HCEC 1CT (cell line): ENCODE measurements at regions not wholly inside any gene's neighbourhood (a gene's known extent, or its start where the extent isn't known, plus 50 kb on each side); places are given as distances from the start of the nearest gene placed in this dataset.
"Not testable (repeated sequence)": the region's sequence is repeated elsewhere in the genome, so short reads cannot be mapped to it uniquely, and the experiment has no call there.

ENCODE experiments used
- DNase-seq: peaks from one replicate; pipeline ENCODE4 v3.0.0-alpha.2; 2017

DNA sequence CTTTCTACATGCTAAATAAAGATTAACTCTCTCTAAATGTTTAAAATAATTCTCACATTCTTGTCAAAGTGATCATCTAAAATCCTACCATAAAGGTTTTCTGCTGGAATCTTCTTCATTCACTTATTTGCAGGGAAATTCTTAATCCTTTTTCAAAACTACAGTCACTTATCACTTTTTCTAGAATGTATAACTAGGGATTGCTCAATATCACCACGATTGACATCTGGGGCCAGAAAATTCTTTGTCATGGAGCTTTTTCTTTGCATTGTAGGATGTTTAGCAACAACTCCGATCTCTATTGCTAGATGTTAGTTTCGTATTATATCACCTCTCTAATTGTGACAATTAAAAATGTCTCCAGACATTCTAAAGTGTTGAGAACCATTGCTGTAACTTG lies 344.9 kb upstream of the PIK3R1 start:
- DNase-seq: no peak

DNA sequence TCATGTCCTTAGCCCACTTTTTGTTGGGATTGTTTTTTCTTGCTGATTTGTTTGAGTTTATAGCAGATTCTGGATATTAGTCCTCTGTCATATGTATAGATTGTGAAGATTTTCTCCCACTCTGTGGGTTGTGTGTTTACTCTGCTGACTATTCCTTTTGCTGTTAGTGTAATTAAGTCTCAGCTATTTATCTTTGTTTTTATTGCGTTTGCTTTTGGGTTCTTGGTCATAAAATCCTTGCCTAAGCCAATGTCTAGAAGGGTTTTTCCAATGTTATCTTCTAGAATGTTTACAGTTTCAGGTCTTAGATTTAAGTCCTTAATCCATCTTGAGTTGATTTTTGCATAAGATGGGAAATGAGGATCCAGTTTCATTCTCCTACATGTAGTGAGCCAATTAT lies 351.2 kb upstream of the PIK3R1 start:
- DNase-seq: not testable (repeated sequence)

DNA sequence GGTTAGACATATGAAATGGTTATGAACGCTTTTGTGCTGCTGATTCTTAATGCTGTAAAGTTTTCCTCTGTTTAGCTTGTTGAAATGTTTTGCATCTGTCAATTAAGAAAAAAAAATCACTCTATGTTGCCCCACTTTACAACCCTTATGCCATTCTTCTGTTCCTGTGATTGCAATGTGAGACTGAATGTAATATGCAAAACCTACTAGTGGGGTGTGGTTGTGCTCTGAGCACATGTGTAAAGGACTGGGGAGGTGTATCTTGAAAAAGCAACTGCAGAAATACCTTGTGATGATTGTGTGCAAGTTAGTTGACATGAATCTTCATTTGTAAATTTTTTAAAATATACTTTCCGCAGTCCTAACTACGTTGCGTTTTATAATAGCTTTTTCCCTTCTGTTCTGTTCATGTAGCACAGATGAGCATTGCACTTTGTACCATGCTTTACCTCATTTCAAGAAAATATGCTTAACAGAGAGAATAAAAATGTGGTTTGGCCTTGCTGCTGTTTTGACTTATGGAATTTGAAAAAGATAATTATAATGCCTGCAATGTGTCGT lies 357.0 kb upstream of the PIK3R1 start:
- no peak for DNase-seq

DNA sequence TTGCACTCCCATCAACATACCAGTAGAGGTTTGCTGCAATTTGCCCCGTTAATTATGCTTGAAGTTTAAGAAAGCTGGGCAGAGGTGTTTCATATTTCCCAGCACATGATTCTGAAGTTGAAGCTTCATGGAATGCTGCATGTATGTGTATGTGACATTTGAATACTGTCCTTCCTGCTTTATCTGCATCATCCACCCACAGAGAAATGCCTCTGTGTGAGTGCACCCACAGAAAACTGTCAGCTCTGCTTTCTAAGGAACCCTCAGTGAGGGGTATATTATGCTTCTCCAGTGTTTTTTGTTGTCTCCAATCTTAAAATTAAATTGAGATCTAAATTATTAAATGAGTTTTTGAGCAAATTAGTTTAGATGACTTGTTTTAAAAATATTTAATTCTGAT lies 358.1 kb upstream of the PIK3R1 start:
- no peak for DNase-seq

DNA sequence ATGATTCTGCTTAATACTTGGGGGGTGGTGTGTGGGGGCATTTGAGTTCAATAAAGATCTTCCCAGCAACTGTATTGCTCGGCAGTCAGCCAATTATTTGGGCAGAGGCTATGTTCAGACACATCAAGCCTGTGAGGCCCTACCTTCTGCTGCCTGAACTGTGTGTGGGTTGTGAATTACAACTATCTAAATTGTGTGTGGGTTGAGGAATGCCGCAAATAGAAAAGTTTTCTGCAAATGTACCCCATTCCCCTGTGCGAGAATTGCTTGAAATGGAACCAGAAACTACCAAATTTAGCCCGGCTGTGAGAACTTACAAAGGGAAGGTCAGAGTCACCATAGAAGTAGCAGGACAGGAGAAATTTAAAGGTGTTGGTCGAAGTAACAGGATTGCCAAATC lies 360.0 kb upstream of the PIK3R1 start:
- DNase-seq: no peak

DNA sequence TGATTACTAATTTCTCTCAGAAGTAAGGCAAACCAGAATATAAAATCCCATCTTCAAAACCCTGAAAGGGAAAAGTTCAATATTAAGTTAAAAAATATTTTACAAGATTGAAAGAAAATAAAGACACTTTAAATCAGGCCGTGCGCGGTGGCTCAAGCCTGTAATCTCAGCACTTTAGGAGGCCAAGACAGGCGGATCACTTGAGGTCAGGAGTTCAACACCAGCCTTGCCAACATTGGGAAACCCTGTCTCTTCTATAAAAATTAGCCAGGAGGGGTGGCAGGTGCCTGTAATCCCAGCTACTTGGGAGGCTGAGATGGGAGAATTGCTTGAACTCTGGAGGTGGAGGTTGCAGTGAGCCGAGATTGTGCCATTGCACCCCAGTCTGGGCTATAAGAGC lies 364.6 kb upstream of the PIK3R1 start:
- DNase-seq: not testable (repeated sequence)

DNA sequence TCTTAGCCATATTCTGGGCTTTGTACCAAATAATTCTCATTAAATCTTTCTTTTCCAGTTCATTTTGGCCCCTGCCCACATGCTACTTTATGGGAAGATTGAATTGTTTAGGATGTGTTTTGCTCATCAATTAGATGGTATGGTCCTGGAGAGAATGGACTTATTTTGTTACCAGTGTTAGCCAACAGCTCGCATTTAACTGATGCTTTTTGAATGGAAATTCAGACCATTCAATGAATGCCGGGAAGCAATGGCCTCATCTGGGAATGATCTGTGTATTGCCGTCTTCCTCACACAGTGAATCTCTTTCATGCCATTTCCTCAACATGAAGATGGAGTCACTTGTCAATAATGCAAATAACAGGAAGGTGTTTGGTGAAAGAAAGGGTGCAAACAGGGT lies 370.6 kb upstream of the PIK3R1 start:
- no peak for DNase-seq

DNA sequence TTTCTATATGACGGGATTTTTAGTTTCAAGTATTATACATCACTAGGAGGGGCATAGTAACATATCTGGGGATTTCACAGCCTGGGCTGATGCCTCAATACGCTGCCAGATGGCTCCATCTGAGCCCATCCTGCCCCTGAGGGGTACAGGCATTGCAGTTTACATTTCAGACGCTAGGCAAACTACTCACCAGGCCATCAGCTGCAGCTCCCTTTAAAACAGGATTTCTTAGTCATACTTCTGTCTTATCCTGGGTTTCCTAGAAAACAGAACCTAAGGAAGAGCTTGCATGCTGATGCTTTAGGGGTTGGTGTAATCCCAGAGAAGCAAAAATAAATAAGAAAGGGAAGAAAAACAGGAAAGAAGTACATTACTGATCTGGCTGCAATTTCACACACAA lies 372.8 kb upstream of the PIK3R1 start:
- peak; percentile 77 for DNase-seq

DNA sequence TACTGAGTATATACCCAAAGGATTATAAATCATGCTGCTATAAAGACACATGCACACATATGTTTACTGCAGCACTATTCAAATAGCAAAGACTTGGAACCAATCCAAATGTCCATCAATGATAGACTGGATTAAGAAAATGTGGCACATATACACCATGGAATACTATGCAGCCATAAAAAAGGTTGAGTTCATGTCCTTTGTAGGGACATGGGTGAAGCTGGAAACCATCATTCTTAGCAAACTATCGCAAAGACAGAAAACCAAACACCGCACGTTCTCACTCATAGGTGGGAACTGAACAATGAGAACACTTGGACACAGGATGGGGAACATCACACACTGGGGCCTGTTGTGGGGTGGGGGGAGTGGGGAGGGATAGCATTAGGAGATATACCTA lies 378.3 kb upstream of the PIK3R1 start:
- not testable (repeated sequence) for DNase-seq

DNA sequence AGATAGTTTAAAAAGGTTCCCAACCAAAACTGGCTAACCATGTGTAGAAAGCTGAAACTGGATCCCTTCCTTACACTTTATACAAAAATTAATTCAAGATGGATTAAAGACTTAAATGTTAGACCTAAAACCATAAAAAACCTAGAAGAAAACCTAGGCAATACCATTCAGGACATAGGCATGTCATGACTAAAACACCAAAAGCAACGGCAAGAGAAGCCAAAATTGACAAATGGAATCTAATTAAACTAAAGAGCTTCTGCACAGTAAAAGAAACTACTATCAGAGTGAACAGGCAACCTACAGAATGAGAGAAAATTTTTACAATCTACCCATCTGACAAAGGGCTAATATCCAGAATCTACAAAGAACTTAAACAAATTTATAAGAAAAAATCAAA lies 379.1 kb upstream of the PIK3R1 start:
- not testable (repeated sequence) for DNase-seq

DNA sequence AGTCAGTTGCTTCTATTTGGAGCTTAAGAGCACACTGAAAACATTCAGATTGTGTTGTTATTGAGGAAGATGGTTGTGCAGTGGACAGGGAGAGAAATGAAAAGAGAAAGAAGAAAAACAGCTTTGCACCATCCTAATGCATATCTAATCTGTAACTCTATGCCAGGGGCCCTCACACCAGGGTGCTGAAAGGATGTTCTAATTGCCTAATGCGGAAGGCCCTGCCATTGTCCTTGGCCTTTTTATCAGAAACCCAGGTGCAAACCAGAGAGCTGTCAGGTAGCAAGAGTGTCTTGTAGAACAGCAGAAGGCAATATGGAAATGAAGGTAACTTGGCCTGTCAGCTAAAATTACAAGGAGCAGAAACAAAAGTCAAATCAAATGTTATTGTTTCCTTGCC lies 384.5 kb upstream of the PIK3R1 start:
- DNase-seq: no peak

DNA sequence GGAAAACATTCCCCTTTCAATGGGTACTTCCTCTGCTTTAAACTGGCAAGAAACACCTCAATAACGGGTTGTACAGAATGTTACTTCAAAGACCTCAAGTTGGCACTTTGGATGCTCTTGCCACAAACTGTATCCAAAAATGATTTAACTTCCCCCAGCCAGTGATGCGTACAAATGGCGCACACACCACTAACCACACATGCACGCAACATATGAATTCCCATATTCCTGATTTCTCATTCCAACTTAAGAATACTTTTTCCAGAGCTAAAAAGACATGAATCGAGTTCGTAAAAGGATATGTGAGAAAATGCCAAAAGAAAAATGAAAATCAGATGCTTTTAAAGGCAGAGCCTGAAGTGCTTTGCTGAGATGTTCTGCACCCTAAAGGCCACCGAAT lies 388.0 kb upstream of the PIK3R1 start:
- no peak for DNase-seq

DNA sequence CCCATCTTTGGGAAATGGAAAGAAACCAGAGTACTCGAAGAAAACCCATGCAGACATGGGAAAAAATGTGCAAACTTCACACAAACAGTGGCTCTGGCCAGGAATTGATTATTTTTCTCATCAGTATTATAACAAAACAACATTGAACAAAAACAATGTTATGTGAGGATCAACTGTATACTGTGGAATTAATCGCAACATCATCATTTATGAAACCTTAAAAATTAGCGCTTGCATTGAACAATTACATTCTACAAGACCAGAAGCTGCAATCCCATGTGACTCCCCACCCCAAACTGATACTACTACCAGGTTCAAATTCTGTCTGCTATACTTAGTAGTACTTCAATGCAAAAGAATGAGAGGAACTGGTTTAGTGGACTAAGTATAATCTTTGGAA lies 390.7 kb upstream of the PIK3R1 start:
- no peak for DNase-seq

DNA sequence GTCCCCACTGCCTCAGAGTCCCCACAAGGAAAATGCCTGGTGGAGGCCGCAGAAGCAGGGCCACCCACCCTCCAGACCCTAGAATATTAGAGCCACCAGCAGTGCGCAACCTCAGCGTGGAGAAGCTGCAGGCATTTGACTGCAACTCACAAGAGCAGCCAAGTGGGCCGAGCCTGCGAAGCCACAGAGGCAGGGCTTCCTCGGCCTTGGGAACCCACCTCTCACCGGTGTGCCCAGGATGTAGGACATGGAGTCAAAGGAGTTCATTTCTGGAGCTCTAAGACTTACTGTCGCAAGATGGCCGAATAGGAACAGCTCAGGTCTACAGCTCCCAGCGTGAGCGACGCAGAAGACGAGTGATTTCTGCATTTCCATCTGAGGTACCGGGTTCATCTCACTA lies 397.9 kb upstream of the PIK3R1 start:
- no peak for DNase-seq

DNA sequence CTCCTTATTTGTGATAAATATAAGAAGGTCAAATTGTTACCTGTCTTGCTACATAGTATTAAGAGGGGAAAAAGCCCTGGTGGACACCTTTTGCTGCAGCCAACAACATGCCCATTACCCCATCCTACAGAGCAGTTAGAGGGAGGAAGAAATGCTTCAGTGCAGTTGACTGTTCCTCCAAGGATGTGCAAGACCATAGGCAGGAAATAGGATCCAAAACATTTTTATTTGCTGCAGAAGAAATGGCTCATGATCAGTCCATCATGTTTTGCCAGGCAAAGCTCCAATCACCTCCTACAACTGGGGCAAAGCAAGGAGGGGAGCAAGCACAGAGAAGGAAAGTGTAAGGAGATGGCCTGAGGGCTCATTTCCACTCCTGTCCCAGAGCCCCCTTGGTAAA lies 399.1 kb upstream of the PIK3R1 start:
- DNase-seq: peak; percentile 26

DNA sequence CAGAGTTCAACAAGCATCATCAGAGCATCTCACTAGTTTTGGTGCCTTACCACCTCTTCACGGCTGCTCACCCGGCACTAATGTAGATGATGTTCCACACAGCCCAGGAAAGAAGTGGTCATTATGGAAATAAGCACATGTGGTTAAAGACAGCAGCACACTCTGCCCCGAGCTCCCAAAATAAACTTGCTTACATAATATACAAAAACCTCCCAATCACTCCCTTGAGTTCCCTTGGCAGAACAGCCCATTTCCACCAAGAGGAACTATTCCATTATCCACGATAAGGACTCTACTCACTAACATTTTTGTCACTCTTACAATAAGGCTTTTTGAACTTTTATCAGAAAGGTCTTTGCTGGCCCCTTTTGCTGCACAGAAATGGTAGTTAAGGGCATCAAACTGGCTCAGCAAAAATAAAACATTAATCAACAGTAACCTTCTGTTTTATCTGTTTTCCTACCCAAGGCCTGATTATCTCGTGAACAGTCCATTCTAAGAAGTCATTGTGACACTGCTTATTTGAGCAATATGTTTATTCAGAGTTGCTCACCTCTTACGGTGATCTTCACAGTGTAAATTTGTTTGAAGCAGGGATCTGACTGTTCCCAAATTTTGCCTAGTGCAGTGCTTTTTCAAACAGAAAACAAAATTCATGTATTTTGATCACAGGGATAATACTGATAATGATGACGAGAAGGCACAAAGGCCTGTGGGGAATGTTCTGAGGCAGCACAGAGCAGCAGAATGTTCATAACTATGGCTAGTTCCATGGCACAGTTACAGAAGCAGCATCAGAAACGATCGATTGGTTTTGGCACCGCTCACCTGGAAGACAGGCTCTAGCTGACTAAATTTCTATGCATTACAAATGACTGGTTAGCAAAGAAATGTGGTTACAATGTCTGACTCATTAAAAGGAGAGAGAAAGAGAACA lies 399.8 kb upstream of the PIK3R1 start:
- DNase-seq: peak; percentile 57

DNA sequence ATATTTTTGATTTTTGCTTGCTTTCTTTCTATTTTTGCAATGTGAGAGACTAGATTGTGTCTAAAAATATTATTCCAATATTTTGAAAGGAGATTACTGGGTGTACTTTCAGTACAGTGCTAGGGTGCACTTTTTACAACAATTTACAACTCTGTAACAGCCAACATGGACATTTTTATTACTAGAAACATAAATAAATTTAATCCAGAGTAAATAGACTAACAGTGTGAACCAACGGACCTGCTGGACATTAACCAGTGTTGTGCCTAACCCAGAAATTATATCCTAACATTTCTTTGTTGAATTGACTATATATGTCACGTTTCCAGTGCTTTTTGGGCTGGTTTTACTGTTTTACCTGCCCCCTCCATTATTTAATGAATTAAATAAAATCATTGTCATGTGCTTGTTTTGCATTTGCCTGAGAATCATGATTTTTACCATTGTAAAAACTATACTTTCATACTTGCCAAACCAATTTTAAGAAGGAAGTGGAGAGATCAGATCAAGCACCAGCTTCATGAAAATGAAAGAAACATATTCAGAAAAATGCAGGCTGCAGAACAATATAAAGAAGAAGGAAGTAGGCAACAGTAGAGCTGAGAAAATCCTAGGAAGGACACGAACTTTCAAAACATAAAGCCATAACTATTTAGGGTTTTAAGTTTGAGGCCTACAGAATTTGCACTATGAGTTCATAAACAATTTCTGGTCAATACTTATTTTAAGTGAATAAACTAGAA lies 400.8 kb upstream of the PIK3R1 start:
- DNase-seq: no peak

DNA sequence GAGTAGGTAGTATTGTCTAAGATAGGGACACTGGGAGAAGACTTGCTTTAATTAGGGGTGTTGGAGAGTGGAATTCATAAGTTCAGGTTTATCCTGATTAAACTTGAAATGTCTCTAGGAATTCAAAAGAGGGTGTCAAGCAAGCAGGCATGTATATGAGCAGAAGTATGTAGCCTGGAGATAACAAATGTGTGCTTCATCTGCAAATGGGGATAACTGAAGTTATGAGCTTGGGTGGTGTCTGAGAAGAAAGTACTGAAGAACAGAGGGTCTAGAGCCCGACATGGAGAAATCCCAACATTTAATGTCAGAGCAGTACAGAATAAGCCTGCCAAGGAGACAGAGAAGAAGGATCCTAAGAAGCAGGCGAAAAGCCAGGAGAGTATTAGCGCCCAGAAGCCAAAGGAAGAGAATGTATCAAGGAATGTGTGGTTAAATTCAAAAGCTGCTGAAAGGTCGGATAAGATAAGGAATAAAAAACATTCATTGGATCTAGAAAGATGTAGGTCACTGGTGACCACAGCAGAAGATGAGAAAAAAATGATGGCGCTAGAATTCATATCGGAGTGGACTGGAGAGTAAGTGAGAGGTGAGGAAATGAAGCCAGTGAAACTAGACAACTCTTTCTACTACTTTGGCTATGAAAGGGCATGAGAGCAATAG lies 401.5 kb upstream of the PIK3R1 start:
- no peak for DNase-seq

DNA sequence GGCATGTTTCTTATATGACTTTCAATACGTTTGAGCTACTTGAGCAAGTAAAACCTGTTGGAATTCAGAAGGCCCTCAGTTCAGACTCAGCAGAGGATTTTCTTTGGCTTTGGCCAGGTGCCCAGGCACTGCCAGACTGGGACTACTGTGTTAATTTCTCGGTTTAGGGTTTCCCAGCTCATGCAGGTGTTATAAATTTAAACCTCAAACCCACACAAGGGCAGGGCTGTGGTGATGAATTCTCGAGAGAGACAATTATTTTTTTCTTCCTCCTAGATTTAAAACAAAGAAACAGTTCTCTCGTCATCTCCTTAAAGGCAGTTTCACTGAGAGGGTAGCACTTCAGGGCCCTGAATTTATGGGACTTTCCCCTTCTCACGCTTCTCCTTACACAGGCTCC lies 406.0 kb upstream of the PIK3R1 start:
- no peak for DNase-seq

DNA sequence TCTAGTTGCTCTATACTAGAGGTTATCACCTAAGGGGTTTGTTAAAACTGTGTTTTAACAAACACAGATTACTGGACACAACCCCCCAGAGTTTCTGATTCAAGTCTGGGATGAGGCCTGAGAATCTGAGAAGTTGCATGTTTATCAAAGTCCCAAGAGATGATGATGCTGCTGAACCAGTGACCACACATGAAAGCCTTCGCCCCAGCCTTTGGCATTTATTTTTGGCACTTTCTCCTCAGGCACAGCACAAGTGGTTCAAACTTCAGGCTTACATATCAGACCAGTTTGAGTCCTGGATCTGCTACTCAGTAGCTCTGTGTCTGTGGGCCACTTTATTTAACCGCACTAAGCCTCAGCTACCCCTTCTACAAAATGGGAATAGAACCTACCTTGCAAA lies 407.2 kb upstream of the PIK3R1 start:
- DNase-seq: no peak

DNA sequence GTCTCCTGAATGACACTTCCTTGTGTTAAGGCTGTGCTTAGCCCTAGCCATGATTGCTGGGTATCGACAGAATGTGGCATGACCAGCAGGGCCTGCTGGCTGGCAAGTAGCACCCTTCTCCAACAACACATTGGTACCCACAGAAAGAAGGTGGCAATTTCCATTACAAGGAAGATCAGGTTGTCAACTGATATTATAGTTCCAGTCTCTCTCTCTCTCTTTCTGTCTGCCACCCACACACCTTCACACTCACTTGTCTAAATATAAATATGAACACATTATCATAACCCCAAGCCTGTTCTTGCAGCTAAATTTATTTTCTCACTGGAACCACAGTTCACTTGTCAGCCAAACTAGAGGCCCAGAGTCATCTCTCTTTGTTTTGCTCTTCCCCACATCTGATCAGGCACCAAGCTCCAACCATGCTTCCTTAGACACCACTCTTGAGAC lies 408.1 kb upstream of the PIK3R1 start:
- no peak for DNase-seq

DNA sequence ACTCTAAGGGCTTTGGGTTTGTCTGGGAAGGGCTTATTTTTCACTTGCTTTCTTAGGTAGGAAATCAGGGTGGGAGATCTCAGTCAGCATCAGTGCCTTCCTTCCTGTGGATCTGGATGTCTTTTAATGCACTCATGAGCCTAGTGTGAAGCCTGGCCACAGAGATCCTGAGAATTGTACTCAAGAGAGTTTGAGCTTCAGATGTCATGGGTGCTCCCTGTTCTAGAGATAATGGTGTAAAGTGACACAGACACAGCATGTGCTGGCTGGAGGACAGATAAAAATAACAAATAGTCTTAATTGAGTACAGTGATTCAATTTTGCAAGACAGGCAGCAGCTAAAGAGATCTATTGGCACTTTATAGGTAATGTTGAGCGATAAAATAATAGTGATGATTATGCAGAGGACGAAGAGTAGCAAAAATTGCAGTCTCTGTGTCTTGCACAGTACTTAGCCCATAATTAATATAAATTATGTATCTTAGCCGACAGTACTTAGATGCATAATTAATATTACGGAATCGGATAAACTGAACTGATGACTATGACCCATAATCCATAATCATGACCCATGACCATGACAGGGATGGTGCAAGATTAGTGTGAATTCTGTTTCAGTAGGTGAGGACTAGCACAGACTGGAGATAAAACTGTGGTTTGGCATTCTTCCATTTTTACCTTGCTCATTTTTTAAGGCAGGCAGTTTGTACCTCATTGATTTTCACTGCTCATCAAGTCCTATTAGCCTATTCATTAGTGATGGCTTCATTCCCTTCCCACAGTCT lies 408.7 kb upstream of the PIK3R1 start:
- DNase-seq: no peak
